HepG2 (cell line): ENCODE measurements at regions not wholly inside any gene's neighbourhood (a gene's known extent, or its start where the extent isn't known, plus 50 kb on each side); places are given as distances from the start of the nearest gene placed in this dataset.

Experiments used
- ATAC-seq: fragments of 200-7000 bp; cut with Tn5 transposase; 3 replicates; pipeline ENCODE4 v1.9.1; 2020; ENCODE audit warnings: mild to moderate bottlenecking, moderate library complexity
- BruUV-seq: library from RNA; stranded (reverse); fragments of 400-500 nt; replicated peaks from 2 replicates; lab custom pipeline; 2021; lab: Mats Ljungman, UMichigan
- CTCF ChIA-PET: fragments of 300-600 bp; formaldehyde crosslinking; extraction: SDS; loops from one replicate; lab custom pipeline; 2021; ENCODE audit warnings: low total read pairs, inconsistent platforms, low intra/inter-chr PET ratio; lab: Yijun Ruan, JAX
- POLR2A ChIA-PET: fragments of 350-600 bp; sonication (Branson Sonifier 250); formaldehyde crosslinking; loops from one replicate; lab custom pipeline; 2020; ENCODE audit warnings: antibody characterized with exemption, inconsistent platforms; lab: Yijun Ruan, JAX
- DNase-seq: peaks from one replicate; pipeline ENCODE4 v3.0.0-alpha.2; 2015; ENCODE audit warnings: low spot score
- FAIRE-seq: peaks from 3 replicates; lab custom pipeline; 2011; peaks lifted over from hg19 to GRCh38; lab: Jason Lieb, UNC
- H2AFZ ChIP-seq: one replicate; pipeline ENCODE4 v1.6.1; 2011; ENCODE audit warnings: low read length, inconsistent platforms
- H3K27ac ChIP-seq: fragments of 300-600 bp; 3 replicates; pipeline ENCODE4 v1.8.0; 2011; ENCODE audit warnings: mixed run types, mild to moderate bottlenecking, mixed read lengths, low read length, inconsistent platforms; ENCODE audit not compliant: insufficient read depth; ENCODE audit errors: extremely low read length
- H3K27me3 ChIP-seq, 2 experiments: fragments of 200-600 bp in 1 of 2; 2 replicates in 1 of 2; 3 replicates in 1 of 2; pipeline versions ENCODE4 v1.6.0 to v1.8.0; 2011; ENCODE audit warnings: low read length in 2 of 2, mild to moderate bottlenecking in 2 of 2, moderate library complexity in 2 of 2, inconsistent platforms in 1 of 2; ENCODE audit not compliant: insufficient read depth in 2 of 2, control insufficient read depth in 1 of 2
- H3K36me3 ChIP-seq, 2 experiments: fragments of 200-600 bp in 1 of 2; replicated peaks in 1 of 2; 2 replicates in 1 of 2; 3 replicates in 1 of 2; pipeline versions ENCODE4 v1.5.1 to v1.8.0; 2011; ENCODE audit warnings: low read length in 2 of 2, inconsistent platforms in 1 of 2; ENCODE audit not compliant: insufficient read depth in 2 of 2, control insufficient read depth in 1 of 2
- H3K4me1 ChIP-seq: 2 replicates; pipeline ENCODE4 v1.5.1; 2012; ENCODE audit warnings: low read length, inconsistent platforms; ENCODE audit not compliant: insufficient read depth
- H3K4me2 ChIP-seq: 2 replicates; pipeline ENCODE4 v1.6.0; 2011; ENCODE audit warnings: low read depth, low read length, inconsistent platforms
- H3K4me3 ChIP-seq, 3 experiments: fragments of 200-600 bp in 1 of 3; sonication (generic), shearing (Covaris generic) in 1 of 3; replicated peaks in 1 of 3; 2 replicates each; pipeline ENCODE4 v1.5.1; 2011 to 2016; ENCODE audit warnings: low read length in 3 of 3, inconsistent platforms in 2 of 3, low read depth in 2 of 3, mild to moderate bottlenecking in 2 of 3, control low read depth in 1 of 3, mixed read lengths in 1 of 3; ENCODE audit not compliant: insufficient read depth in 1 of 3
- H3K79me2 ChIP-seq: one replicate; pipeline ENCODE4 v1.6.1; 2011; ENCODE audit warnings: low read length, inconsistent platforms; ENCODE audit not compliant: insufficient read depth
- H3K9ac ChIP-seq: 2 replicates; pipeline ENCODE4 v1.6.0; 2011; ENCODE audit warnings: mild to moderate bottlenecking, low read depth, low read length, inconsistent platforms; ENCODE audit not compliant: insufficient read depth
- H3K9me3 ChIP-seq: 2 replicates; pipeline ENCODE4 v1.5.1; 2012; ENCODE audit warnings: mild to moderate bottlenecking, low read length
- H4K20me1 ChIP-seq: 2 replicates; pipeline ENCODE4 v1.6.0; 2011; ENCODE audit warnings: inconsistent platforms, mild to moderate bottlenecking, low read length, moderate library complexity; ENCODE audit not compliant: insufficient read depth
- HDAC6 ChIP-seq: fragments of 200-600 bp; sonication (generic); IDR thresholded peaks from 2 replicates; pipeline ENCODE4 v1.7.0; 2017; ENCODE audit warnings: mild to moderate bottlenecking, antibody characterized with exemption, low read length, low read depth
- HIVEP1 ChIP-seq: sonication (generic); formaldehyde crosslinking; IDR thresholded peaks from 2 replicates; pipeline ENCODE4 v1.4.0; 2020; ENCODE audit warnings: mild to moderate bottlenecking, missing genetic modification reagents
- HMGXB4 ChIP-seq, 2 experiments: sonication (generic) in 1 of 2; formaldehyde crosslinking in 1 of 2; IDR thresholded peaks; 2 replicates each; pipeline versions ENCODE4 v1.4.0 to v1.6.1; 2018 to 2020; ENCODE audit warnings: missing genetic modification reagents in 2 of 2, borderline replicate concordance in 1 of 2, low read depth in 1 of 2, mild to moderate bottlenecking in 1 of 2, missing biosample characterization in 1 of 2
- PHF20 ChIP-seq: sonication (generic); formaldehyde crosslinking; IDR thresholded peaks from 2 replicates; pipeline ENCODE4 v1.5.0; 2020; ENCODE audit warnings: mild to moderate bottlenecking, missing genetic modification reagents
- RERE ChIP-seq: IDR thresholded peaks from 2 replicates; pipeline ENCODE4 v1.6.1; 2016; ENCODE audit warnings: low read depth, missing genetic modification reagents, missing compliant biosample characterization
- SYNCRIP ChIP-seq: fragments of 200-400 bp; formaldehyde crosslinking; IDR thresholded peaks from 2 replicates; pipeline ENCODE4 v1.6.1; 2018; ENCODE audit warnings: mild to moderate bottlenecking, low read depth, low read length; ENCODE audit not compliant: insufficient read depth
- ZBTB26 ChIP-seq: IDR thresholded peaks from 2 replicates; pipeline ENCODE4 v1.6.1; 2016; ENCODE audit warnings: missing compliant biosample characterization, missing genetic modification reagents, borderline replicate concordance
- ZNF260 ChIP-seq: sonication (generic); formaldehyde crosslinking; IDR thresholded peaks from 2 replicates; pipeline ENCODE4 v1.4.0; 2020; ENCODE audit warnings: missing genetic modification reagents, low read depth, mild to moderate bottlenecking, borderline replicate concordance
- ZNF781 ChIP-seq: sonication (generic); formaldehyde crosslinking; IDR thresholded peaks from 2 replicates; pipeline ENCODE4 v1.5.1; 2020; ENCODE audit warnings: borderline replicate concordance, mild to moderate bottlenecking, missing genetic modification reagents; ENCODE audit errors: not compliant biosample characterization
- WGBS: methylation state at CpG from one replicate; pipeline ENCODE4 v1.1.6; 2017; ENCODE audit warnings: low lambda C conversion rate; 5-methylcytosine and 5-hydroxymethylcytosine counted together
- in situ Hi-C: cut with HindIII; loops from 2 replicates; pipeline ENCODE4 v1.10.0; 2017; ENCODE audit warnings: low pct_unique_long_range_greater_than_20kb; ENCODE audit not compliant: extremely low pct_ligation_motif_present
- intact Hi-C: fragments of 100-400 bp; cut with micrococcal nuclease; formaldehyde crosslinking; loops from one replicate; pipeline ENCODE4 v1.10.0; 2022; ENCODE audit not compliant: unreplicated experiment

- no peak overlapping the region for H3K9ac ChIP-seq
- no peak overlapping the region for H2AFZ ChIP-seq
- FAIRE-seq (no peak), DNase-seq (no peak)
- H3K4me2 ChIP-seq, result no peak overlapping the region
- intact Hi-C loops (no loop called here), in situ Hi-C loops (no loop called here)
- no peaks in the 10 kb centered on the region for H3K9me3 ChIP-seq
- BruUV-seq, result no TSS peak
- no peaks in the 10 kb centered on the region for H4K20me1 ChIP-seq
- POLR2A ChIA-PET, result no interaction called here
- no peak overlapping the region for H3K27ac ChIP-seq
- no peak overlapping the region for H3K4me3 ChIP-seq
- H3K36me3 ChIP-seq, result no peaks in the 10 kb centered on the region
- CTCF ChIA-PET, result no interaction called here
- WGBS, result 55% methylated on average over 5 of the region's 5 CpGs
- TF ChIP-seq SYNCRIP (no peak), ZNF781 (CRISPR knock-in tag) (no peak), PHF20 (CRISPR knock-in tag) (no peak), HDAC6 (no peak), HIVEP1 (no peak)
- TF ChIP-seq, all 625 proteins: peak for 0
- H3K27me3 ChIP-seq, result no peaks in the 10 kb centered on the region; a peak in 1 of 5 replicates
- ATAC-seq, result no peak
- H3K79me2 ChIP-seq, result no peaks in the 10 kb centered on the region
- no peaks in the 10 kb centered on the region for H3K4me1 ChIP-seq
Measured at GRCh38 chr21:38205940-38206339, 50.9 kb upstream of the KCNJ15 start.

- no peaks in the 10 kb centered on the region for H3K4me1 ChIP-seq
- intact Hi-C loops, result no loop called here
- no peaks in the 10 kb centered on the region for H3K79me2 ChIP-seq
- ChIA-PET CTCF (no interaction called here), POLR2A (no interaction called here)
- BruUV-seq, result no TSS peak
- in situ Hi-C loops, result no loop called here
- no peak overlapping the region for H3K4me3 ChIP-seq
- no peaks in the 10 kb centered on the region for H3K9me3 ChIP-seq
- DNase-seq (no peak), FAIRE-seq (no peak), ATAC-seq (no peak)
- whole genome bisulfite sequencing, result 40% methylated on average over 3 of the region's 10 CpGs
- no peak overlapping the region for H2AFZ ChIP-seq
- H4K20me1 ChIP-seq, result no peaks in the 10 kb centered on the region
- H3K36me3 ChIP-seq, result no peaks in the 10 kb centered on the region
- H3K27ac ChIP-seq, result no peak overlapping the region
- H3K27me3 ChIP-seq, result no peaks in the 10 kb centered on the region; a peak in 1 of 5 replicates
- no peak overlapping the region for H3K9ac ChIP-seq
- no peak overlapping the region for H3K4me2 ChIP-seq
- TF ChIP-seq ZBTB26 (CRISPR knock-in tag) (no peak), RERE (no peak), ZNF260 (CRISPR knock-in tag) (no peak), HMGXB4 (CRISPR knock-in tag; IDR thresholded peaks at IDR 0.05; ENCODE audit: borderline replicate concordance in 1 of 2, low read depth in 1 of 2) (no peak)
Measured at GRCh38 chr21:38206646-38207045, 50.1 kb upstream of the KCNJ15 start.
